Mesendoderm (in vitro differentiated cells): ENCODE measurements at regions not wholly inside any gene's neighbourhood (a gene's known extent, or its start where the extent isn't known, plus 50 kb on each side); places are given as distances from the start of the nearest gene placed in this dataset.

Experiments
- DNase-seq: peaks from one replicate; pipeline ENCODE4 v3.0.0; 2013
- H2AK5ac ChIP-seq: 2 replicates; pipeline ENCODE4 v1.6.1; 2013; ENCODE audit warnings: low read length, inconsistent platforms
- H2BK120ac ChIP-seq: 2 replicates; pipeline ENCODE4 v1.6.1; 2013; ENCODE audit warnings: low read depth, mild to moderate bottlenecking, low read length, moderate library complexity, mixed read lengths
- H2BK15ac ChIP-seq: replicated peaks from 2 replicates; pipeline ENCODE4 v1.6.1; 2013; ENCODE audit warnings: low read depth, mild to moderate bottlenecking, moderate library complexity
- H2BK5ac ChIP-seq: 2 replicates; pipeline ENCODE4 v1.6.1; 2013; ENCODE audit warnings: low read length, inconsistent platforms
- H3K18ac ChIP-seq: 2 replicates; pipeline ENCODE4 v1.6.1; 2013; ENCODE audit warnings: mild to moderate bottlenecking, low read length, mixed read lengths
- H3K23ac ChIP-seq: one replicate; pipeline ENCODE4 v1.6.1; 2013; ENCODE audit warnings: low read length
- H3K27ac ChIP-seq: 2 replicates; pipeline ENCODE4 v1.5.1; 2013; ENCODE audit warnings: low read depth, mild to moderate bottlenecking, inconsistent platforms, low read length, moderate library complexity
- H3K27me3 ChIP-seq: 2 replicates; pipeline ENCODE4 v1.6.1; 2013; ENCODE audit warnings: low read length, control low read depth, mild to moderate bottlenecking, inconsistent platforms; ENCODE audit not compliant: insufficient read depth, poor library complexity
- H3K36me3 ChIP-seq: 2 replicates; pipeline ENCODE4 v1.6.1; 2013; ENCODE audit warnings: low read length, inconsistent platforms; ENCODE audit not compliant: control insufficient read depth, insufficient read depth
- H3K4ac ChIP-seq: one replicate; pipeline ENCODE4 v1.6.1; 2013; ENCODE audit warnings: low read depth, mild to moderate bottlenecking, low read length, moderate library complexity
- H3K4me1 ChIP-seq: 2 replicates; pipeline ENCODE4 v1.6.1; 2013; ENCODE audit warnings: low read depth, low read length, inconsistent platforms; ENCODE audit not compliant: control insufficient read depth
- H3K4me2 ChIP-seq: 2 replicates; pipeline ENCODE4 v1.6.1; 2013; ENCODE audit warnings: low read length
- H3K4me3 ChIP-seq: 2 replicates; pipeline ENCODE4 v1.5.1; 2013; ENCODE audit warnings: mild to moderate bottlenecking, low read length
- H3K56ac ChIP-seq: one replicate; pipeline ENCODE4 v1.6.1; 2013; ENCODE audit warnings: low read length
- H3K79me1 ChIP-seq: 2 replicates; pipeline ENCODE4 v1.6.1; 2013; ENCODE audit warnings: low read length, inconsistent platforms
- H3K79me2 ChIP-seq: 2 replicates; pipeline ENCODE4 v1.6.1; 2013; ENCODE audit warnings: mild to moderate bottlenecking, low read length; ENCODE audit not compliant: control insufficient read depth, insufficient read depth
- H3K9ac ChIP-seq: 2 replicates; pipeline ENCODE4 v1.6.1; 2013; ENCODE audit warnings: low read length, inconsistent platforms
- H4K5ac ChIP-seq: one replicate; pipeline ENCODE4 v1.6.1; 2013; ENCODE audit warnings: low read length
- H4K8ac ChIP-seq: one replicate; pipeline ENCODE4 v1.6.1; 2013; ENCODE audit warnings: low read depth, mild to moderate bottlenecking, control low read depth, low read length, moderate library complexity
- WGBS: extraction: QIAGEN DNeasy Blood & Tissue Kit; methylation state at CpG from one replicate; pipeline ENCODE4 v1.1.7; 2013; ENCODE audit warnings: low lambda C conversion rate, missing lambda C conversion rate; ENCODE audit not compliant: insufficient coverage; ENCODE audit errors: extremely low coverage; 5-methylcytosine and 5-hydroxymethylcytosine counted together

DNA sequence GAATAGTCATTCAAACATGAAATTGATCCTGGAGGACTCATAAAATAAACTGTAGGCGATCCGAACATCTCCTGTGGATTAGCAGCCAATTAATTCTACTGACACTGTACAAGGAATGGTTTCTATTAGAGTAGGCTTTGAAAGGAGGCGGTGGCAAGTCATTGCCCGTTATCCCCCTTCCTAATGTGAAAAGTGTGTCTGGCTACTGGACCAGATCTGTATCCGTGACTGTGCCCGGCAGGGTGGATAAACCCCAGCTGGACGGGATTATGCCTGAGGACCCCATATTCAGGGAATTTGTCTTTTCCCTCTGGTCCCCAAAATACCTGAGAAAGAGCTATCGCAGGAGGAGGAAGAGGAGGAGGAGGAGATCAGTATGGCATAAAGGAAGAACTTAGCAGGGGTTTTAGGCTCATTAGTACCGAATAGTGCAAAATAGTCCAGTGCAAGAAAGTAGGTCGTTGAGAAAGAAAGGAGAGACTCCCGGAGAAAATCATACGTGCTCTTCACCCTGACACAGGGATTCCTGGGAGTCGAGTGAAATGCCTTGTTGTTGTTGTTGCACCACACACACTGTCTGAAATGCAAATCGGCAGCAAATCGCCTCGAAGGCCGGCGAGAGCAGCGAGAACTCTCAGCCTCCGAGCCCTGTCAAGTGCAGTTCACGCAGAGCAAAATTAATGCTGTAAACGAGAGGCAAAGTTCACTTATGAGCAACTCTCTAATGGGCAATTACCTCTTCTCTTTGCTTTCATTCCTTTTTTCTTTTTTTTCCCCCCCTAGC, 178.9 kb upstream of the ARID1B start:
- Histone ChIP-seq H3K56ac (no peak overlapping the region), H4K8ac (no peak overlapping the region), H3K4me3 (no peak overlapping the region), H3K36me3 (no peaks in the 10 kb centered on the region), H3K79me1 (no peaks in the 10 kb centered on the region), H4K5ac (no peak overlapping the region), H2AK5ac (no peak overlapping the region), H2BK120ac (no peak overlapping the region), H3K23ac (no peak overlapping the region), H2BK15ac (no peak overlapping the region), H3K18ac (no peak overlapping the region), H3K27ac (no peak overlapping the region), H2BK5ac (no peak overlapping the region), H3K79me2 (no peaks in the 10 kb centered on the region), H3K9ac (no peak overlapping the region), H3K27me3 (no peaks in the 10 kb centered on the region), H3K4me1 (no peaks in the 10 kb centered on the region), H3K4me2 (no peak overlapping the region), H3K4ac (no peak overlapping the region)
- no peak for DNase-seq
- WGBS = no CpG with 5 or more reads among the region's 22 CpGs

- Histone ChIP-seq H3K79me1 (no peaks in the 10 kb centered on the region), H3K4me3 (no peak overlapping the region), H3K36me3 (no peaks in the 10 kb centered on the region), H3K4me1 (no peaks in the 10 kb centered on the region), H3K27ac (no peak overlapping the region), H2BK15ac (no peak overlapping the region), H4K5ac (no peak overlapping the region), H3K9ac (no peak overlapping the region), H3K23ac (no peak overlapping the region), H3K18ac (no peak overlapping the region), H2BK120ac (no peak overlapping the region), H3K4ac (no peak overlapping the region), H3K79me2 (no peaks in the 10 kb centered on the region), H3K56ac (no peak overlapping the region), H4K8ac (no peak overlapping the region), H3K4me2 (no peak overlapping the region), H2BK5ac (no peak overlapping the region), H3K27me3 (no peaks in the 10 kb centered on the region), H2AK5ac (no peak overlapping the region)
- no CpG with 5 or more reads among the region's 5 CpGs for WGBS
- DNase-seq = no peak
Measured at GRCh38 chr6:156597095-156597494, 180.1 kb upstream of the ARID1B start.

DNA sequence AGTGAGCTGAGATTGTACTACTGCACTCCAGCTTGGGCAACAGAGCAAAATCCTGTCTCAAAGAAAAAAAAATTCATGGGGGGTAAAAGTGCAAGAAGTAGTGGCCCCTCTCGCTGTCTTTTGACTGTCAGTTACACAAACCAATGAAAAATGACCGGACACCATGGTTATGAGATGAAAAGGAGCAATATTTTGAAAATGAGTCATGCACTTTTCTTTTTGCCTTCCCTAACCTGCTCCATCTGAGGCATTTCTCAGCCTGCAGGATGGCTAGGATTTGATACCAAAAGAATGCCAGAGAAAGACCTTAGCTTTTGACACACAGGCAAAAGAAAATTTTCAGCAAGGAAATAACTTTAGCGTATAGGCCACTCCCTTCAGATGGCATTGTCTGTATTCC, 181.7 kb upstream of the ARID1B start:
- Histone ChIP-seq H3K4ac (no peak overlapping the region), H3K9ac (no peak overlapping the region), H3K79me2 (no peaks in the 10 kb centered on the region), H3K56ac (no peak overlapping the region), H3K4me3 (no peak overlapping the region), H3K27me3 (no peaks in the 10 kb centered on the region), H4K5ac (no peak overlapping the region), H3K36me3 (no peaks in the 10 kb centered on the region), H3K4me1 (no peaks in the 10 kb centered on the region), H3K79me1 (no peaks in the 10 kb centered on the region), H3K4me2 (no peak overlapping the region), H4K8ac (no peak overlapping the region), H2BK5ac (no peak overlapping the region), H3K23ac (no peak overlapping the region), H2BK120ac (no peak overlapping the region), H2AK5ac (no peak overlapping the region), H3K27ac (no peak overlapping the region), H3K18ac (no peak overlapping the region), H2BK15ac (no peak overlapping the region)
- no CpG with 5 or more reads among the region's 3 CpGs for WGBS
- DNase-seq = no peak

DNA sequence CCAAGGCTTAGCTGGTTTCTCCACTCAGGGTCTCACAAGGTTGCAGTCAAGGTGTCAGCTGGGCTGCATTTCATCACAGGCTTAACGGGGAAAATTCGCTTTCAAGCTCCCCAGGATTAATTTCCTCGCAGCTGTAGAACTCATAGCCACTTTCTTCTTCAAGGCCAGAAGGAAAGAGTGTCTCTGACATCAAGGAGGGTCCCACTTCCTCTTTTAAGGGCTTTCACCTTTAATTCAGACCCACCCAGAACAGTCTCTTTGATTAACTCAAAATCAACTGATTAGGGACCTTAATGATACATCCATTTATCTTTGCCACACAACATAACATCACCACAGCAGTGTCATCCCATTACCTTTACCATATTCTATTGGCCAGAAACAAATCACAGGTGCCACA, 183.3 kb upstream of the ARID1B start:
- no peak for DNase-seq
- no peak overlapping the region for H3K9ac ChIP-seq
- no peaks in the 10 kb centered on the region for H3K4me1 ChIP-seq
- no peak overlapping the region for H2BK120ac ChIP-seq
- H2BK15ac ChIP-seq = no peak overlapping the region
- H3K23ac ChIP-seq = no peak overlapping the region
- no peak overlapping the region for H4K8ac ChIP-seq
- H2AK5ac ChIP-seq = no peak overlapping the region
- H2BK5ac ChIP-seq = no peak overlapping the region
- no CpG with 5 or more reads among the region's 3 CpGs for WGBS
- no peaks in the 10 kb centered on the region for H3K27me3 ChIP-seq
- no peaks in the 10 kb centered on the region for H3K36me3 ChIP-seq
- H3K4me3 ChIP-seq = no peak overlapping the region
- no peaks in the 10 kb centered on the region for H3K79me2 ChIP-seq
- no peak overlapping the region for H3K56ac ChIP-seq
- H3K4me2 ChIP-seq = no peak overlapping the region
- H3K27ac ChIP-seq = no peak overlapping the region
- no peaks in the 10 kb centered on the region for H3K79me1 ChIP-seq
- H3K4ac ChIP-seq = no peak overlapping the region
- H4K5ac ChIP-seq = no peak overlapping the region
- no peak overlapping the region for H3K18ac ChIP-seq

GRCh38 chr6:156593127-156593526, 184.1 kb upstream of the ARID1B start:
- H3K27me3 ChIP-seq = no peaks in the 10 kb centered on the region
- H3K56ac ChIP-seq = no peak overlapping the region
- no CpG with 5 or more reads among the region's 1 CpG for WGBS
- no peak overlapping the region for H4K5ac ChIP-seq
- no peak overlapping the region for H3K9ac ChIP-seq
- H3K23ac ChIP-seq = no peak overlapping the region
- H3K36me3 ChIP-seq = no peaks in the 10 kb centered on the region
- no peak overlapping the region for H3K18ac ChIP-seq
- DNase-seq = no peak
- no peak overlapping the region for H3K4me2 ChIP-seq
- H3K27ac ChIP-seq = no peak overlapping the region
- no peak overlapping the region for H3K4me3 ChIP-seq
- H3K79me2 ChIP-seq = no peaks in the 10 kb centered on the region
- H2BK120ac ChIP-seq = no peak overlapping the region
- no peak overlapping the region for H4K8ac ChIP-seq
- H2BK15ac ChIP-seq = no peak overlapping the region
- H3K79me1 ChIP-seq = no peaks in the 10 kb centered on the region
- no peak overlapping the region for H2AK5ac ChIP-seq
- no peaks in the 10 kb centered on the region for H3K4me1 ChIP-seq
- no peak overlapping the region for H2BK5ac ChIP-seq
- no peak overlapping the region for H3K4ac ChIP-seq

GRCh38 chr6:156590482-156590881, 186.7 kb upstream of the ARID1B start:
- no peak overlapping the region for H3K9ac ChIP-seq
- no peak overlapping the region for H3K27ac ChIP-seq
- peak; percentile 44 for DNase-seq
- H4K5ac ChIP-seq = no peak overlapping the region
- H4K8ac ChIP-seq = no peak overlapping the region
- no peaks in the 10 kb centered on the region for H3K4me1 ChIP-seq
- H2BK15ac ChIP-seq = no peak overlapping the region
- no peaks in the 10 kb centered on the region for H3K27me3 ChIP-seq
- no peaks in the 10 kb centered on the region for H3K79me1 ChIP-seq
- no peak overlapping the region for H2BK5ac ChIP-seq
- H3K79me2 ChIP-seq = no peaks in the 10 kb centered on the region
- H3K36me3 ChIP-seq = no peaks in the 10 kb centered on the region
- no peak overlapping the region for H3K23ac ChIP-seq
- no peak overlapping the region for H3K4me2 ChIP-seq
- no peak overlapping the region for H3K18ac ChIP-seq
- no peak overlapping the region for H2BK120ac ChIP-seq
- H2AK5ac ChIP-seq = no peak overlapping the region
- no peak overlapping the region for H3K4me3 ChIP-seq
- no peak overlapping the region for H3K4ac ChIP-seq
- H3K56ac ChIP-seq = no peak overlapping the region
- no CpG with 5 or more reads among the region's 6 CpGs for whole genome bisulfite sequencing
